GM12878 (cell line): ENCODE measurements at regions not wholly inside any gene's neighbourhood (a gene's known extent, or its start where the extent isn't known, plus 50 kb on each side); places are given as distances from the start of the nearest gene placed in this dataset.

Source experiments
- BMI1 ChIP-seq: fragments of 450-650 bp; IDR thresholded peaks from 2 replicates; pipeline ENCODE4 v1.6.1; 2016; ENCODE audit warnings: mild to moderate bottlenecking, moderate library complexity, borderline replicate concordance
- SREBF2 ChIP-seq: IDR thresholded peaks from 2 replicates; pipeline ENCODE4 v1.6.1; 2012; ENCODE audit warnings: mild to moderate bottlenecking, low read length
- SRF ChIP-seq, 2 experiments: IDR thresholded peaks; 2 replicates each; pipeline ENCODE4 v1.6.1; 2011; ENCODE audit warnings: low read depth in 2 of 2, low read length in 2 of 2, mild to moderate bottlenecking in 1 of 2, moderate library complexity in 1 of 2
- TF ChIP-seq, protein P1 (sequence below): fragments of 450-650 bp; formaldehyde crosslinking; IDR thresholded peaks from 2 replicates; pipeline ENCODE4 v1.4.0; 2020; ENCODE audit warnings: mild to moderate bottlenecking, moderate library complexity
- TF ChIP-seq, protein P2 (sequence below): fragments of 450-650 bp; IDR thresholded peaks from 2 replicates; pipeline ENCODE4 v1.6.1; 2018; ENCODE audit warnings: mild to moderate bottlenecking, low read depth, moderate library complexity; ENCODE audit not compliant: partially characterized antibody
- TF ChIP-seq, protein P3 (sequence below): fragments of 450-650 bp; IDR thresholded peaks from 2 replicates; pipeline ENCODE4 v1.6.1; 2014; ENCODE audit warnings: mild to moderate bottlenecking

DNA sequence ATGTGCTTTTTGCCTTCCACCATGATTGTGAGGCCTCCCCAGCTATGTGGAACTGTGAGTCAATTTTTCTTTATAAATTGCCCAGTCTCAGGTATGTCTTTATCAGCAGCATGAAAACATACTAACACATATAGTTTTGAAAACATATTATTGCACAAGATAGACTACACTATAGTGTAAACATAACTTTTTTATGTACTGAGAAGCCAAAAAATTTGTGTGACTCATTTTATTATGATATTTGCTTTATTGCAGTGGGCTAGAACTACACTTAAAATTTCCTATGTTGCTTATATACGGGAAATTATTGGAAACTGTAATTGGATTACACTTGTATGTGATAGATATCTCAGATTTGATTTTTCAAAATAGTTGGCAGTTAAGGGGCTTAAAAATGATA lies 885.5 kb upstream of the FBXO33 start:
- TF ChIP-seq, protein P1, sequence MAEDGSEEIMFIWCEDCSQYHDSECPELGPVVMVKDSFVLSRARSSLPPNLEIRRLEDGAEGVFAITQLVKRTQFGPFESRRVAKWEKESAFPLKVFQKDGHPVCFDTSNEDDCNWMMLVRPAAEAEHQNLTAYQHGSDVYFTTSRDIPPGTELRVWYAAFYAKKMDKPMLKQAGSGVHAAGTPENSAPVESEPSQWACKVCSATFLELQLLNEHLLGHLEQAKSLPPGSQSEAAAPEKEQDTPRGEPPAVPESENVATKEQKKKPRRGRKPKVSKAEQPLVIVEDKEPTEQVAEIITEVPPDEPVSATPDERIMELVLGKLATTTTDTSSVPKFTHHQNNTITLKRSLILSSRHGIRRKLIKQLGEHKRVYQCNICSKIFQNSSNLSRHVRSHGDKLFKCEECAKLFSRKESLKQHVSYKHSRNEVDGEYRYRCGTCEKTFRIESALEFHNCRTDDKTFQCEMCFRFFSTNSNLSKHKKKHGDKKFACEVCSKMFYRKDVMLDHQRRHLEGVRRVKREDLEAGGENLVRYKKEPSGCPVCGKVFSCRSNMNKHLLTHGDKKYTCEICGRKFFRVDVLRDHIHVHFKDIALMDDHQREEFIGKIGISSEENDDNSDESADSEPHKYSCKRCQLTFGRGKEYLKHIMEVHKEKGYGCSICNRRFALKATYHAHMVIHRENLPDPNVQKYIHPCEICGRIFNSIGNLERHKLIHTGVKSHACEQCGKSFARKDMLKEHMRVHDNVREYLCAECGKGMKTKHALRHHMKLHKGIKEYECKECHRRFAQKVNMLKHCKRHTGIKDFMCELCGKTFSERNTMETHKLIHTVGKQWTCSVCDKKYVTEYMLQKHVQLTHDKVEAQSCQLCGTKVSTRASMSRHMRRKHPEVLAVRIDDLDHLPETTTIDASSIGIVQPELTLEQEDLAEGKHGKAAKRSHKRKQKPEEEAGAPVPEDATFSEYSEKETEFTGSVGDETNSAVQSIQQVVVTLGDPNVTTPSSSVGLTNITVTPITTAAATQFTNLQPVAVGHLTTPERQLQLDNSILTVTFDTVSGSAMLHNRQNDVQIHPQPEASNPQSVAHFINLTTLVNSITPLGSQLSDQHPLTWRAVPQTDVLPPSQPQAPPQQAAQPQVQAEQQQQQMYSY (CRISPR knock-in tag), result no peak
- no peak for TF ChIP-seq SREBF2
- TF ChIP-seq, protein P2, sequence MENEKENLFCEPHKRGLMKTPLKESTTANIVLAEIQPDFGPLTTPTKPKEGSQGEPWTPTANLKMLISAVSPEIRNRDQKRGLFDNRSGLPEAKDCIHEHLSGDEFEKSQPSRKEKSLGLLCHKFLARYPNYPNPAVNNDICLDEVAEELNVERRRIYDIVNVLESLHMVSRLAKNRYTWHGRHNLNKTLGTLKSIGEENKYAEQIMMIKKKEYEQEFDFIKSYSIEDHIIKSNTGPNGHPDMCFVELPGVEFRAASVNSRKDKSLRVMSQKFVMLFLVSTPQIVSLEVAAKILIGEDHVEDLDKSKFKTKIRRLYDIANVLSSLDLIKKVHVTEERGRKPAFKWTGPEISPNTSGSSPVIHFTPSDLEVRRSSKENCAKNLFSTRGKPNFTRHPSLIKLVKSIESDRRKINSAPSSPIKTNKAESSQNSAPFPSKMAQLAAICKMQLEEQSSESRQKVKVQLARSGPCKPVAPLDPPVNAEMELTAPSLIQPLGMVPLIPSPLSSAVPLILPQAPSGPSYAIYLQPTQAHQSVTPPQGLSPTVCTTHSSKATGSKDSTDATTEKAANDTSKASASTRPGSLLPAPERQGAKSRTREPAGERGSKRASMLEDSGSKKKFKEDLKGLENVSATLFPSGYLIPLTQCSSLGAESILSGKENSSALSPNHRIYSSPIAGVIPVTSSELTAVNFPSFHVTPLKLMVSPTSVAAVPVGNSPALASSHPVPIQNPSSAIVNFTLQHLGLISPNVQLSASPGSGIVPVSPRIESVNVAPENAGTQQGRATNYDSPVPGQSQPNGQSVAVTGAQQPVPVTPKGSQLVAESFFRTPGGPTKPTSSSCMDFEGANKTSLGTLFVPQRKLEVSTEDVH, result no peak
- TF ChIP-seq SRF (IDR thresholded peaks at IDR 0.05; ENCODE audit: low read depth in 2 of 2, low read length in 2 of 2), result no peak
- TF ChIP-seq BMI1, result no peak
- TF ChIP-seq, protein P3, sequence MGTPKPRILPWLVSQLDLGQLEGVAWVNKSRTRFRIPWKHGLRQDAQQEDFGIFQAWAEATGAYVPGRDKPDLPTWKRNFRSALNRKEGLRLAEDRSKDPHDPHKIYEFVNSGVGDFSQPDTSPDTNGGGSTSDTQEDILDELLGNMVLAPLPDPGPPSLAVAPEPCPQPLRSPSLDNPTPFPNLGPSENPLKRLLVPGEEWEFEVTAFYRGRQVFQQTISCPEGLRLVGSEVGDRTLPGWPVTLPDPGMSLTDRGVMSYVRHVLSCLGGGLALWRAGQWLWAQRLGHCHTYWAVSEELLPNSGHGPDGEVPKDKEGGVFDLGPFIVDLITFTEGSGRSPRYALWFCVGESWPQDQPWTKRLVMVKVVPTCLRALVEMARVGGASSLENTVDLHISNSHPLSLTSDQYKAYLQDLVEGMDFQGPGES, result no peak
